Prostate gland (tissue), 1 donor: ENCODE measurements at regions not wholly inside any gene's neighbourhood (a gene's known extent, or its start where the extent isn't known, plus 50 kb on each side); places are given as distances from the start of the nearest gene placed in this dataset.
"Not testable (repeated sequence)": the region's sequence is repeated elsewhere in the genome, so short reads cannot be mapped to it uniquely, and the experiment has no call there.

Experiments
- POLR2A ChIP-seq: fragments of 450-650 bp; IDR thresholded peaks from one replicate; pipeline ENCODE4 v1.6.1; 2016; ENCODE audit warnings: antibody characterized with exemption, mild to moderate bottlenecking
- POLR2AphosphoS5 ChIP-seq: sonication (generic); formaldehyde crosslinking; IDR thresholded peaks from one replicate; pipeline ENCODE4 v1.6.1; 2017; ENCODE audit warnings: antibody characterized with exemption

GRCh38 chr12:34613988-34614387, 591.7 kb downstream of the ALG10 start:
- TF ChIP-seq POLR2AphosphoS5, POLR2A: not testable (repeated sequence)
